ENCODE measurements at regions not wholly inside any gene's neighbourhood (a gene's known extent, or its start where the extent isn't known, plus 50 kb on each side); places are given as distances from the start of the nearest gene placed in this dataset.
"Not testable (repeated sequence)": the region's sequence is repeated elsewhere in the genome, so short reads cannot be mapped to it uniquely, and the experiment has no call there.

GRCh38 chr3:13995216-13995615 is 115.3 kb upstream of the WNT7A start:
- not testable (repeated sequence) for H3K4me3 Mint-ChIP-seq; H3K4me1 Mint-ChIP-seq (ENCODE audit: low read depth); H3K36me3 Mint-ChIP-seq (ENCODE audit: low read depth); H3K27ac Mint-ChIP-seq
- H3K27me3 Mint-ChIP-seq, result peaks cover 12% of the 10 kb centered on the region
- peaks cover 10% of the 10 kb centered on the region for H3K9me3 Mint-ChIP-seq

- H3K36me3 Mint-ChIP-seq (ENCODE audit: low read depth); H3K27me3 Mint-ChIP-seq; H3K4me3 Mint-ChIP-seq; H3K4me1 Mint-ChIP-seq (ENCODE audit: low read depth); H3K27ac Mint-ChIP-seq: not testable (repeated sequence)
- peaks cover 26% of the 10 kb centered on the region for H3K9me3 Mint-ChIP-seq
Measured at GRCh38 chr3:13988925-13989324, 109.1 kb upstream of the WNT7A start.

GRCh38 chr3:13976469-13976868 is 96.6 kb upstream of the WNT7A start:
- Mint-ChIP-seq H3K36me3 (ENCODE audit: low read depth) (peaks cover 8% of the 10 kb centered on the region), H3K4me1 (ENCODE audit: low read depth) (no peaks in the 10 kb centered on the region), H3K27me3 (peaks cover 8% of the 10 kb centered on the region), H3K9me3 (peaks cover 27% of the 10 kb centered on the region), H3K27ac (no peak overlapping the region), H3K4me3 (no peak overlapping the region)

- Mint-ChIP-seq H3K27me3 (peaks cover 8% of the 10 kb centered on the region), H3K27ac (no peak overlapping the region), H3K9me3 (peaks cover 27% of the 10 kb centered on the region), H3K4me1 (ENCODE audit: low read depth) (no peaks in the 10 kb centered on the region), H3K4me3 (no peak overlapping the region), H3K36me3 (ENCODE audit: low read depth) (peaks cover 8% of the 10 kb centered on the region)
Measured at GRCh38 chr3:13975686-13976085, 95.8 kb upstream of the WNT7A start.

- Mint-ChIP-seq H3K27ac (no peak overlapping the region), H3K4me1 (ENCODE audit: low read depth) (no peaks in the 10 kb centered on the region), H3K27me3 (peaks cover 6% of the 10 kb centered on the region), H3K4me3 (no peak overlapping the region), H3K36me3 (ENCODE audit: low read depth) (peaks cover 8% of the 10 kb centered on the region), H3K9me3 (peaks cover 27% of the 10 kb centered on the region)
Measured at GRCh38 chr3:13972679-13973379, 93.0 kb upstream of the WNT7A start.

GRCh38 chr3:13966302-13966701 is 86.4 kb upstream of the WNT7A start:
- Mint-ChIP-seq H3K9me3 (no peaks in the 10 kb centered on the region), H3K36me3 (ENCODE audit: low read depth) (no peaks in the 10 kb centered on the region), H3K27me3 (peaks cover 20% of the 10 kb centered on the region), H3K27ac (no peak overlapping the region), H3K4me1 (ENCODE audit: low read depth) (no peaks in the 10 kb centered on the region), H3K4me3 (no peak overlapping the region)

GRCh38 chr3:13963137-13963886 is 83.4 kb upstream of the WNT7A start:
- Mint-ChIP-seq H3K27me3 (peaks cover 26% of the 10 kb centered on the region), H3K4me1 (ENCODE audit: low read depth) (no peaks in the 10 kb centered on the region), H3K4me3 (no peak overlapping the region), H3K36me3 (ENCODE audit: low read depth) (no peaks in the 10 kb centered on the region), H3K9me3 (peaks cover 5% of the 10 kb centered on the region), H3K27ac (no peak overlapping the region)

- Mint-ChIP-seq H3K4me1 (ENCODE audit: low read depth) (no peaks in the 10 kb centered on the region), H3K27ac (no peak overlapping the region), H3K27me3 (peaks cover 19% of the 10 kb centered on the region), H3K9me3 (peaks cover under 1% of the 10 kb centered on the region), H3K4me3 (no peak overlapping the region), H3K36me3 (ENCODE audit: low read depth) (no peaks in the 10 kb centered on the region)
Measured at GRCh38 chr3:13954741-13955483, 75.0 kb upstream of the WNT7A start.

GRCh38 chr3:13954266-13954665 is 74.4 kb upstream of the WNT7A start:
- Mint-ChIP-seq H3K27ac (no peak overlapping the region), H3K36me3 (ENCODE audit: low read depth) (no peaks in the 10 kb centered on the region), H3K4me1 (ENCODE audit: low read depth) (no peaks in the 10 kb centered on the region), H3K9me3 (no peaks in the 10 kb centered on the region), H3K4me3 (no peak overlapping the region), H3K27me3 (peaks cover 23% of the 10 kb centered on the region)

- H3K4me1 Mint-ChIP-seq (ENCODE audit: low read depth), result no peaks in the 10 kb centered on the region
- H3K27ac Mint-ChIP-seq, result no peak overlapping the region
- peaks cover 10% of the 10 kb centered on the region for H3K36me3 Mint-ChIP-seq (ENCODE audit: low read depth)
- peaks cover 14% of the 10 kb centered on the region for H3K9me3 Mint-ChIP-seq
- no peak overlapping the region for H3K4me3 Mint-ChIP-seq
- peaks cover 39% of the 10 kb centered on the region for H3K27me3 Mint-ChIP-seq
Measured at GRCh38 chr3:13951184-13951583, 71.3 kb upstream of the WNT7A start.

GRCh38 chr3:13950042-13950441 is 70.2 kb upstream of the WNT7A start:
- Mint-ChIP-seq H3K36me3 (ENCODE audit: low read depth) (peaks cover 15% of the 10 kb centered on the region), H3K27me3 (peaks cover 39% of the 10 kb centered on the region), H3K27ac (no peak overlapping the region), H3K9me3 (peaks cover 23% of the 10 kb centered on the region), H3K4me1 (ENCODE audit: low read depth) (no peaks in the 10 kb centered on the region), H3K4me3 (no peak overlapping the region)

- Mint-ChIP-seq H3K27me3 (peaks cover 32% of the 10 kb centered on the region), H3K9me3 (peaks cover 39% of the 10 kb centered on the region), H3K36me3 (ENCODE audit: low read depth) (peaks cover 15% of the 10 kb centered on the region), H3K4me1 (ENCODE audit: low read depth) (no peaks in the 10 kb centered on the region), H3K27ac (no peak overlapping the region), H3K4me3 (no peak overlapping the region)
Measured at GRCh38 chr3:13947912-13948311, 68.0 kb upstream of the WNT7A start.

GRCh38 chr3:13939206-13939605 is 59.3 kb upstream of the WNT7A start:
- H3K4me1 Mint-ChIP-seq (ENCODE audit: low read depth), result no peaks in the 10 kb centered on the region
- H3K27me3 Mint-ChIP-seq, result peaks cover 10% of the 10 kb centered on the region
- H3K4me3 Mint-ChIP-seq, result no peak overlapping the region
- H3K36me3 Mint-ChIP-seq (ENCODE audit: low read depth), result no peaks in the 10 kb centered on the region
- no peak overlapping the region for H3K27ac Mint-ChIP-seq
- H3K9me3 Mint-ChIP-seq, result peaks cover 8% of the 10 kb centered on the region

- peaks cover 7% of the 10 kb centered on the region for H3K4me1 Mint-ChIP-seq (ENCODE audit: low read depth)
- H3K27ac Mint-ChIP-seq, result no peak overlapping the region
- peaks cover 22% of the 10 kb centered on the region for H3K27me3 Mint-ChIP-seq
- no peaks in the 10 kb centered on the region for H3K9me3 Mint-ChIP-seq
- H3K36me3 Mint-ChIP-seq (ENCODE audit: low read depth), result peaks cover 5% of the 10 kb centered on the region
- H3K4me3 Mint-ChIP-seq, result no peak overlapping the region
Measured at GRCh38 chr3:13937131-13937530, 57.3 kb upstream of the WNT7A start.

- Mint-ChIP-seq H3K36me3 (ENCODE audit: low read depth) (peaks cover 5% of the 10 kb centered on the region), H3K4me1 (ENCODE audit: low read depth) (peaks cover 7% of the 10 kb centered on the region), H3K27me3 (peaks cover 34% of the 10 kb centered on the region), H3K27ac (no peak overlapping the region), H3K9me3 (peaks cover 8% of the 10 kb centered on the region), H3K4me3 (no peak overlapping the region)
Measured at GRCh38 chr3:13935494-13936094, 55.7 kb upstream of the WNT7A start.
